NCI-H526 (cell line): ENCODE measurements at regions not wholly inside any gene's neighbourhood (a gene's known extent, or its start where the extent isn't known, plus 50 kb on each side); places are given as distances from the start of the nearest gene placed in this dataset.

ENCODE experiments used
- DNase-seq, 2 experiments: peaks; one replicate each; lab custom pipeline; 2025; lab: John Stamatoyannopoulos, UW

DNA sequence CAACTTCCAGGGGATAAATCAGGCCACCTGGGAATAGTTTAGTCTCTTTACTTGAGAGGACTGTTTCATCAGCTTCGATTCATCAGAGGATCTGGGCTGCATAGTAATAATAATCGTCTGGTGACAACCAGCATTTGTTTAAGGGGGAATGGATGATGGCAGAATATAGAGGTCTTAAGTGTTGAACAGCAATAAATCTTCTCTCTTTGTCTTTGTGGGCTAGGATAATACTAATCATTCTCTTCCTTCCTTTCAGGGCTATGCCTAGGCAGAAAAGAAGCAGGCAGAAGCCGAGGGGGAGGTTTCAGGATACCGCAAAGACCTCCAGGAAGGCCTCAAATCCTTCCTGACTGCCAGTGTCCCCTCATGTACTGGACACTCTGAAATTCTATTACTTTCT, 150.4 kb upstream of the GAREM1 start:
- DNase-seq, result no peak

DNA sequence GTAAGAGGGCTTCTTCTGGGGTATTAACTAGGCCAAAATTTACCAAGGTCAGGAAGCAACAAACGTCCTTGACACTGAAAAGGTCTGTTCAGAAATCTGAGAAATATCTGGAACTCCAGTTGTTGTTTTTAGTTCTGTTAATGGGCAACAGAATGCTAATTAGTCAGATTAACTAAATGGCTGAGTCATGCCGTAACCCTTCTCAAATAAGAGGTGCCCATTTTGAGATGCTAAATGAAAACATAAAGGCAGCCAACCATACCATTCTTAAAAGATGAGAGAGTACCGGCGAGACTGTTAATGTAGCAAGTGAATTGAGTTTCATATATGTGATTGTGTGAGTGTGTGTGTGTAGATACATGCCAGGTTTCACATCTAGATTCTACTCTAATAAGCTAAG, 147.9 kb upstream of the GAREM1 start:
- no peak for DNase-seq

DNA sequence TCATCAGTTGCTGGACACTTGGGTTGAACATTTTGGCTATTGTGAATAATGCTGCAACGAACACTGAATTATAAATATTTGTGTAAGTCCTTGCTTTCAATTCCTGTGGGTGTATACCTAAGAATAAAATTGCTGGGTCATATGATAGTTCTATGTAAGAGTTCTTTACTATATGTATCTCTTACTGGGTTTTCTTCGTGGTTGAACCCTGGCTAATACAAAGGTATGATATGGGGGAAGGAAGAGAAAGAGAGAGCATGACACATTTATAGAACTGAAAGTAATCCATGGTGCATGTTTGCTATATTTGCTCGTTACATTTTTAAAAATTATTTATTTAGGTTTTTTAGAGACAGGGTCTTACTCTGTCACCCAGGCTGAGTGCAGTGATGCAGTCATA, 143.1 kb upstream of the GAREM1 start:
- DNase-seq, result no peak

DNA sequence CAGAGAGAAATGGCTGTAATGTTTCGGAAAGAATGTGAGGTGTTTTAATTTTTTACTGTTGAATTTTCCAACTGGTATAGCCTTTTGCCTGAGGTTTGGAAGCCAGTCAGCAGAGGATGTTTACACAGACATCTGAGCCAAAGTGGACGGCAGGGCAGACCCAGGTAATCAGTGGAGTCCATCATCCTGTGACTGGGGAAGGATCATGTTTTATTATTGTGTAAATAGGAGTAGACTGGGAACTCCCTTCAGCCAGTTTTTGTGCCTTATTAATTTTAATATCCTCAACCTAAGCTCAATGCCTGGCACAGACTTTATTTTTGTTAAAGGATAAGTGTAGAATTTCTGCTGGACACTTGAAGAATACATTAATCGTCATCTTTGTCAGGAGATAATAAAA, 142.0 kb upstream of the GAREM1 start:
- DNase-seq, result peak; percentile 46 to 78

DNA sequence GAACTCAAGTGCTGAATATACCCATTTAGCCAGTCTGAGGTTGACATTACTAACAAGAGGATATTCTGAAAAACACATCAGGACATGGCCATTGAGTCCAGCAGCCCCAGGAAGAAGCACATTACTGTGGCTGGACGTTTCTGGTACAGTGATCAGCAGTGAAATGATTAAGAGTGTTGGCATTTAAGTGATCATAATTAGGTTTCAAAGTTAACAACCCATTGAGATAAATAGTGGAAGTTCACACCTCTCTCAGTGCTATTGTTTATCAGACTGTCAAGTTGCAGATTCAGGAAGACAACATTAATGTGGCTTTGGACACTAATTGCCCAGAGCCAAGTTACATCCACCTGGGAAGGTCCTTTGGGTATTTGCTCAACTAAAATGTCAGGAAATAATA, 139.5 kb upstream of the GAREM1 start:
- no peak for DNase-seq

DNA sequence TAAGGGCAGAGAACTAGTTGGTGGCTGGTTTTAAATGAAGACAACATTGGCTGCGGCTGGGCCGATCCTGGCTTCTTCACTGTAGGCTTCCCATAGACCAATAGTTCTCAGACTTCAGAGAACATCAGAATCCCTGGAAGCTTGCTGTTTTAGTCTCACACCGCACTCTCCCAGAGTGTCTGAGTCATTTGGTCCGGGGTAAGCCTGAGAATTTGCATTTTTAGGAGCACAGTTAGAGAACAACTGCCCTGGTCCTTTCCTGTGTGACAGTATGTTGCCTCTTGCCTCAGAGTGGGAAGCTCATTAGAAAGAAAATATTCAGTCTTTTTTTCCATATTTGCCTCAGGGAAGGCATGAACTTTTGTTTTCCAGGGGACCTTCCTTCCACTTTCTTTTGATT, 137.1 kb upstream of the GAREM1 start:
- DNase-seq, result no peak

DNA sequence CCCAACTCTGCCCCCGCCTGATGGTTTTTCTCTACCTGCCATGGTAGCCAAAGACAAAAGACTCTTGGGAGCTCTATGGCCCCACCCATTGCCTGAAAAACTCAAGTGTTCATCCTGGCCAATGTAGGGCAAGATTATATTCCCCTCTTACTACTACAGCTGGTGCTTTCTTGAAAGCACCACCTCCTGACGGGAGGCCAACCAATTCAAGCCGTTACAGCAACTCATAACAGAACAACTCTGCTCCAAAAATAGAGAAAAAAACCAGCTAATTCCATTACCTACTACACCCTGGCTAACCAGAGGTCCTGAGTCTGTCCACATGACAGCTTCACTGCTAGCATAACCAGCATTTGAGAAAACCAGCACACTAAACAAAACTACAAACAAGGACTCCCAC, 127.5 kb upstream of the GAREM1 start:
- no peak for DNase-seq

DNA sequence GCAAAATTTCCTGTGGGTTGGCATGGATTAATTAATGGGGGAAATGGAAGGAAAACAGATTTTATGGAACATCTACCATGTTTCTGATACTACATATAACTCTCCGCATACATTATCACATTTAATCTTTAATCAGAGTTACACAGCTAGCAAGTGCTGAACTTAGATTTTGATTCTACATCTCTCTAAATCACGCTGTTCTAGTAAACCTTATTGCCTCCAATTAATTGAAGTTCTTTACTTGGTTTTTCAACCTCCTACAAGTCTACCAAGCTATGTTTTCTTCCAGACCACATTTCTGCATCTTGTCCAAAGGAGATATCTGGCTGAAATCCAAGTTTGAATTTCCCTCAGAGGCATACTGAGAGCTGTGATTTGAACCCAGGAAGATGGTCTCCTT, 125.8 kb upstream of the GAREM1 start:
- DNase-seq, result no peak

DNA sequence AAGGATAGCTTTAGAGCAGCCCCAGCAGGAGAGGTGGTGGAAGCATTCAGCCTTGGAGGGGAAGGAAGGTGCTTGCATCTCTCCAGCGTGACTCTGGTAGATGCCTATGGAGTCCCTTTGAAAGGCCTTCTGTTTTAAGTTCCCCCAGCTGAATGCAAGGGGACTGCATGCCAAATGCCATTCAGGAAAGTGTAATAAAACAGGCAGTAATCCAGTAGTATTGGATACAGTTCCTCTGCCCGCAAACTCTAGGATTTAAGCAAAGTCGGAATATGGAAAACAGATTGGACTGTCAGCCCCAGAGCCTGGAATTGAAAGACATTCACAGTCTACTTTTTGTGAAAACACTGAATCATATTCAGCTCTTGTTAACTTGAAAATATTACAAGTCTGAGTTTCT, 125.2 kb upstream of the GAREM1 start:
- DNase-seq, result no peak

DNA sequence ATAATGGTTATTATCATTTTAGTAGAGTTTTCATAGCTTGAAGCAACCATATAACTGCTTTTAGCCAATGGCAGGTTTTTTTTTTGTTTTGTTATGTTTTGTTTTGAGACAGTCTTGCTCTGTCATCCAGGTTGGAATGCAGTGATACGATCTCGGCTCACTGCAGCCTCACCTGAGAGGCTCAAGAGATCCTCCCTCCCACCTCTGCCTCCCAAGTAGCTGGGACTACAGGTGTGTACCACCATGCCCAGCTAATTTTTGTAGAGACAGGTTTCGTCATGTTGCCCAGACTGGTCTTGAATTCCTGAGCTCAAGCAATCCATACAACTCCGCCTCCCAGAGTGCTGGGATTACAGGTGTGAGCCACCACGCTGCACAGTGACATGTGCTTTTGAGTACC, 117.5 kb upstream of the GAREM1 start:
- DNase-seq, result no peak

DNA sequence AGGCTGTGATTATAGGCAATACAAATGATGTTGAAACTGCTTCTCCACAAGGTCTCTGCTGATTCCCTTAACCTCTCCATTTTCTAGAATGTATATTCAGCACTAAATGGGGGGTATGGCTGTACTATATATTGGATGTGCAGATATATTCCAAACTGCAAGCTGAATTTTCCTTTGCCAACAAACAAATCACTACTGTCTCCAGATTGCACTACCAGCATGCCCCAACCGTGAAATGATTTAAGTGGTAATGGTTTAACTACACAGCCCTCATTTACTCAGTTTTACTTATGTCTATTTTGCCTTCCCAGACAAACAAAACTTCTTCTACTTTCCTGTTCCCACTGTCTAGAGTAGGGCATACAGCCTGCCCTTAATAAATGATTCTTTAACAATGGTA, 112.7 kb upstream of the GAREM1 start:
- no peak for DNase-seq

DNA sequence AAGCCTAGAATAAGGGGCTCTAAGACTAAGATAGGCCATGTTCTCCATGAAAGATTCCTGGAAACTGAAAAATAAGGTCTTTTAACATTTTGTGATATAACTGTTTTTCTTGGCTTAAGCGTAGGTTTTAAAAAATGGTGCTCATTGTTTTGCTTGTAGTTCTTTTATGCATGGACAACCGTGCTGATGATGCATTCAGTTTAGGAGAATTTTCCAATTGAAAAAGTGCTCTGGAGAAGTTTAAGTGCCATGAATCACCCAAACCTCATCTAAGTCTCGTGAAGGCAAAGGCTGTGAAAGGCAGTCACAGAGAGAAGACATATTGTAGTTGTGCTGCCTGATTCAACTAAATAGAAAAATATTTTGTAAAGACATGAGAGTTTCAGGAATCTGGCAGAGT, 111.8 kb upstream of the GAREM1 start:
- no peak for DNase-seq

DNA sequence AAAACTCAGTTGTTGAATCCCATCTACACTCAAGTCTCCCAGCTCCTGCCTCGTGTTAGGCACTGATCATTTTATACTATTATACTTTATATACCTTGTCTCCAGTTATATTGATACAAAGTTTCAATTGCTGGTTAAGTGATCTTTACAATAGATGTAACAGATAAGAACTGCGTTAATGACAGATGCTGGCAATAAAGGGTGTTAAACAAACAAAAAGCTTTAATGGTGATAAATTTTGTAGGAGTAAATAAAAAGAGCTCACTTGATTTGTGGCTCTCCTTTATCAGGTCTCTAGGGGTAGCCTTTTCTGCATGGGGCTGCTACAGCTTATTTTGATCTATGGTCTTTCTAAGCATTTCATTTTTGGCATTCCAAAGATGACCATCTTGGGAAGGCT, 106.9 kb upstream of the GAREM1 start:
- DNase-seq, result no peak

DNA sequence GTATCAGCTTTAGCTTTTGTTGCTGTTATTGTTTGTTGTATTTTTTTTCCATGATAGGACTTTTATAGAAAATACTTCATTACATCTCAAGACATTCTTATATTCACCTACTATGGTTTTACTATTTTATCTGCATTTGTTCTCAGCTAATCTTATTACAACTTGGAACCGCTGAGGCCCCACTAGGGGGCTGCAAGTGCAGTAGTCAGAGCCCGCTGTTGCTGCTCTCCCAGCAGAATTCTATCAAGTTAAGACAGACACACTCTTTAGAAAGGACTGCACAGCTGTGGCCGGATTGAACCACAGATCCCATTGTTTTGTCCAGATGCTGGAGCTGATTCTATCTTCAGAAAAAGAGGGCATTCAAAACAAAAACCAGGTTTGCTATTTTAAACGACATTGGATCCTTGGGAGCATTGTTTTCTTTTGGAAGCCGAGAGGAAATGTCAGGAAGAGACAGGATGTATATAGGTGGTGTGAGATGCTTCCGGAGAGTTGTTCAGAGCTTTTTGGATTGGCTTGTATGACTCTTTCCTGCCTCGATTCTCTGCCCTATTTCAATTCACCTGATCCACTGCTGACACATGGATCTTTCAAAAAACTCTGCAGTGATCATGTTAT, 105.7 kb upstream of the GAREM1 start:
- peak in 1 of 2 experiments; percentile 33 for DNase-seq

DNA sequence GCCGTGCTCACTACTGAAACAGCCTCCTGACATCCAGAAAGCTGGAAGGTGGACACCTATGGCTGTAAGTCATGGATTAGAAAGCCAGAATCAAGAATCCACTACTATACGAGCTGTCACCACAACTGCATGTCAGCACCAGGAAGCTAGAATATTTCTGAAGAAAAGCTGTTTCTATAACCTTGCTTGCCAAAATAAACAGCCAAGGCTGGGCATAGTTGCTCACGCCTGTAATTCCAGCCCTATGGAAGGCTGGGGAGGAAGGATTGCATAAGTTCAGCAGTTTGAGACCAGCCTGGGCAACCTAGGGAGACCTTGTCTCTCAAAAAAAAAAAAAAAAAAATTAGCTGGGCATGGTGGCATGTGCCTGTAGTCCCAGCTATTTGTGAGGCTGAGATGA, 96.3 kb upstream of the GAREM1 start:
- DNase-seq, result no peak

DNA sequence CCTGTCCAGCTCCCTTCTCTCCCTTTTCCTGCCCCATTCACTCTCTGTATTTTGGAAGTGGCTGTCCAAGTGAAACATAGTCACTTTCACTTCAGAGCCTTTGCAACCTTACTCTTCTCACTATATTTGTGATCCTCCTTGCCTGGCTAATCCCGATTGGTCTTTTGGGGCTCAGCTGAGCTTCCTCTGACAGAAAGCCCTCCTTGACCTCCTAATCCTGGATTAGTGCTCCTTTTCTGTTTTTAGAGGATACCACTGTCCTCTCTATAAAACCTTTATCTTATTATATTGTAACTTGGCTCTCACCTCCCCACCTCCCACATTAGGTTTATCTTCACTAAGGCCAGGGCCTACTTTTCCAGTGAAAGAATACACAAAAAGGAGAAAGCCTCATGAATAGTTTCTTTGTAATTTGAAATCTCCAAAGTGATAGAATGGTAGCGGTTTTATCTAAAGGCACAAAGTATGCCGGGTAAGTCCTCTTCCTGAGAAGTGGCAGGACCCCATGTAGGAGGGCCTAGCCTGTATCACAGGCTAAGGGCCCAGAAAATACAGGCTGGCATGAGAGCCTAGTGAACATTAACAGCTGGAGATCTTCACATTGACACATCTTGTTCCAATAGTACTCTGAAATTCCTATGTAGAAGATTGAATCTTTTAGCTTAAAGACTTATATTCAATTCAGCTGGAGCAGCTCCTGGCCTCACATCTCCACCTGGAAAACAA, 83.1 kb upstream of the GAREM1 start:
- DNase-seq, result no peak

DNA sequence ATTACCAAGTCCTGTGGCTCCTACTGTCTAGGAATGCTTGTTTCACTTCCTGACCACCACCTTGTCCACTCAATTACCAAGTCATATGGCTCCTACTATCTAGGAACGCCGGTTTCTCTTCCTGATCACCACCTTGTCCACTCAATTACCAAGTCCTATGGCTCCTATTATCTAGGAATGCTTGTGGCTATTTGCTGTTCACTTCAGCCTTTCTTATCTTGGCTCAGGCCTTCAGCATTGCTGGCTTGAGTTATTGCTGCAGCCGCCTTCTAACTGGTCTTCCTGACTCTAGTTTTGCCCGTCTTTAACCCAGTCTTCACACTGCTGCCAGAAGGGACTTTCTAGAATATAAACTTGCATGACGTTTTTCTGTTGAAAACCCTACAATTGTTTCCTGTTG, 82.5 kb upstream of the GAREM1 start:
- no peak for DNase-seq

DNA sequence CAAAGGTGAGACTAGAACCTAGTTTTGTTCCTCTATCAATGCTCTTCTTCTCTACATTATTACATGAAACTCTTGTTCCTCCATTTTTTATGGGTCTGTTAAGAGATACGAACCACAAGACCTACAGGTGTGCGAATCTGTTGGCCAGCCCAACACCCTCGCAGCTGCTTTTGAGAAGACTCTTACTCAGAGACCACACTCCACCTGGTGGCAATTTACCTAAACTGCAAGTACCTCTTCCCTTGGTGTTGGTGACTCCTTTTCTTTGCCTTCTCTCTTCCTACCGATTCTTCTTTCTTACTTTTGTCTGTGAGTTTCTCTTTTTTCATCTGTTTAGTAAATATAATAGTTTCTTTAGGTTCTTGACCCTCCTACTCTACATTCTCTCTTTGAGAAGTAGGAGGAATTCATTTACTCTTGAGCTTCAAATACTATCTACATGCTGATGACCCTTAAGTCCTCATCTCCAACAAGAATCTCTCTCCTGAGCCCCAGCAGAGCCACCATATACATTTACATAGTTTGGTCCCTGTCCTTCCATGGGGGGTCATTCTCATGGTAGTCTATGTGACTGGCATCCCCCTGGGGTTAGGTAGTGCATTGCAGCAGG, 81.8 kb upstream of the GAREM1 start:
- peak in 1 of 2 experiments; percentile 61 for DNase-seq

DNA sequence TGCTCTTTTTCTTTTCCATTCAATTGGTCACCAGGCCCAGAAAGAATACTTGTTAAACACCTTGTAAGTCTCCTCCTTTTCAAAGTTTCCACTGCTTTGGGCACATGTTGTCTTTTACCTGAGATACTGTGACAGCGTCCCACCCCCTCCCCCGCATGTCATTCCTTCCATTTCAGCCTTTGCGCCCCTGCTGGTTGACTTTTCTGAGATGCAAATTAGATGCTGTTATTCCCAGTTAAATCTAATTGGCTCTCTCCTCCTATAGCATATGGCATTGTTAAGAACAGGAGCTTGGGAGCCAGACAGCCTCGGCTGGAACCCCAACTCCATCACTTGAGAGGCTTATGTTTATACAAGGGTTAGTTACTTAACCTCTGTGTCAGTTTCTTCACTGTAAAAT, 80.3 kb upstream of the GAREM1 start:
- peak in 1 of 2 experiments; percentile 52 for DNase-seq

DNA sequence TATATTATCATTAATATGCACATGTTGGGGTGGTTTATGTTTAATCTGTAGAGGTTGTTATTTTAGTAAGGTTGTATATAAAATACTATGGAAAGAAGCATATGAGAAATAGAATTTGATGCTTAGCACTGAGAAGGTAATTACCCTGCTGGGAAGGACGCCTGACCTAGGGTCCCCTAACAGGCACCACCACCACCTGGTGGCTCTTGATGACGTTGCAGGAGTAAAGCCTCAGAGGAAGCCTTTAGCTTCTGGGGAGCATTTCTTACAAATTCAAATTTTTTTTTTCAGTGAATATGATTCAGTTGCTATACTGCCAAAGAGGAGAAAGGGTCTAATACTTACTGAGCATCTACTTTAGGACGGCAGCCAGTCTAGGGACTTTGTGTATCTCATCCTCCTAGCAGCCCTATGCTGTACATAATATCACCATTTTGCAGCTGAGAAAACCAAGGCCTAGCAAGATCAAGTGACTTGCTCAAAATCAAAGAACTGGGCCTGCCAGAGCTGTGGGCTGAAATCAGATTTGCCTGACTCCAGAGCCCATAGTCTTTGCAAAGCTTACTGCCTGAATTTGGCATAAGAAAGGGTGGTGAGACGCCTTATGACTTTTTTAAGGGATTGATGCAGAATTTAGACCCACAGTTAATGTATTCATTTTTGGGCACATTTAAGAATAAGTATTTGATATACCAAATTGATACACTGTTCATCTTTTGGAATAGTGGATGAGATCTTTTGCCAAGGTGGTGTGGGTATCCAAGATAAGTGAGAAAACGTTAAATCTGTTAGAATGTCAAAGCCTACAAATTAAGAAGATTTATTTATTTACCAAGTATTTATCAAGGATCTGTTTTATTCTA, 78.8 kb upstream of the GAREM1 start:
- DNase-seq, result peak; percentile 31 to 69

DNA sequence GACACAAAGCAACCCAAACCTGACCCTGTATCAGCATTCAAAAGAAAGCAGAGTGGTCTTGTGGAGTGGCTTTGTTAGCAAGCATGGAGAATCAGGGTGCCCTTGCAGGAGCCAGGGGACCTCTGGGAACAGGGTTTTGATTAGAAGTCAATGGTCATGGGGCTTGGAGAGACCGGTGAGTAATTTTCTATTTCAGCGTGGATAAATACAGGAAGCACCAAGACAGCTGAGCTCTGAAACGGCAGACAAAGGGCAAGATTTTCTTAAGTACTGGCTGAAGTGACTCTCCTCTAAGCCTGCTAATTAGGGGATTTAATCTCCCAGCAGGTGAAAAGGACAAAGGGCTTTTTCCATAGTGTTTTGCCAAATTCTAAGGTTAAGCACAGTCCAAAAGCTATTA, 78.0 kb upstream of the GAREM1 start:
- no peak for DNase-seq

DNA sequence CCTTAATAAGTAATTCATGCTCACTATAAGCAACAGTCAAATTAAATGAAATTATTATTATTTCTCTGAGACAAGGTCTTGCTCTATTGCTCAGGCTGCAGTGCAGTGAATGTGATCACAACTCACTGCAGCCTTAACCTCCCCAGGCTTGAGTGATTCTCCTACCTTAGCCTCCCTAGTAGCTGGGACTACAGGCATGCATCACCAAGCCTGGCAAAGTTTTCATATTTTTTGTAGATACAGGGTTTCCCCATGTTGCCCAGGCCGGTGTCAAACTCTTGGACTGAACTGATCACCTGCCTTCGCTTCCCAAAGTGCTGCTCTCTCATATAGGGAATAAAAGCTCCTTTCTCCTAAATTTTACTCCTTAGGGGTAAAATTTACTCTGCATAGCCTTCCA, 74.9 kb upstream of the GAREM1 start:
- no peak for DNase-seq

DNA sequence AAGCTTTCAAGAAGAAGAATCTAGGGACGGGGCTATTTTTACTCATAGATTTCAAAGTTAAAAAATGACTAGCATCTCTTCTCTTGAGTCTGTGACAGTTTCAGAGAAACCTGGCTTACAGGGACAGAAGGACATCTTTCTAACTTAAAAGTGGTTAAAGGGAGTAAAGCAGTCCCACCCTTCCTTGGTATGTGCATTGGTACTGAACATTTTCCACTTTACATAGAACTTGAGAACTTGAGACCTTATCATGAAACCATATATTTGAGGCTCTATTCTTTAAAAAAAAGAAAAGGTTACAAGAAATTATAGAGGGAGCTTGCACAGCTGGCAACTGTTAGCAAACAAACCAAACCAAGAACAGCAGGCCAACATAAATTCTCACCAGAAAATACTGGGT, 73.4 kb upstream of the GAREM1 start:
- DNase-seq, result no peak
